Liver (tissue), 8 donors: ENCODE measurements at regions not wholly inside any gene's neighbourhood (a gene's known extent, or its start where the extent isn't known, plus 50 kb on each side); places are given as distances from the start of the nearest gene placed in this dataset.

Source experiments
- DNase-seq: peaks from one replicate; pipeline ENCODE4 v3.0.0-alpha.2; 2017; ENCODE audit warnings: low spot score
- H3K27ac ChIP-seq, 2 donors: one replicate each; pipeline ENCODE4 v1.7.0; 2013; ENCODE audit warnings: inconsistent platforms in 2 of 2, low read length in 2 of 2, control low read depth in 1 of 2, low read depth in 1 of 2, mild to moderate bottlenecking in 1 of 2
- H3K27me3 ChIP-seq, 4 donors: one replicate each; pipeline versions ENCODE4 v1.6.1 to v1.7.0; 2013; ENCODE audit warnings: low read length in 3 of 4, inconsistent platforms in 1 of 4, mild to moderate bottlenecking in 1 of 4, moderate library complexity in 1 of 4; ENCODE audit not compliant: control insufficient read depth in 4 of 4, insufficient read depth in 4 of 4
- H3K36me3 ChIP-seq, 4 donors: one replicate each; pipeline versions ENCODE4 v1.6.1 to v1.7.0; 2013; ENCODE audit warnings: low read length in 3 of 4, mild to moderate bottlenecking in 3 of 4, low read depth in 1 of 4, moderate library complexity in 1 of 4; ENCODE audit not compliant: control insufficient read depth in 4 of 4, insufficient read depth in 3 of 4
- H3K4me1 ChIP-seq, 4 donors: one replicate each; pipeline versions ENCODE4 v1.6.1 to v1.7.0; 2013; ENCODE audit warnings: low read length in 3 of 4, mild to moderate bottlenecking in 3 of 4, moderate library complexity in 1 of 4; ENCODE audit not compliant: control insufficient read depth in 4 of 4, insufficient read depth in 4 of 4
- H3K4me3 ChIP-seq, 3 donors: one replicate each; pipeline versions ENCODE4 v1.6.1 to v1.7.0; 2013; ENCODE audit warnings: low read length in 3 of 3, control low read depth in 1 of 3, low read depth in 1 of 3, mild to moderate bottlenecking in 1 of 3
- H3K9ac ChIP-seq, 2 donors: one replicate each; pipeline ENCODE4 v1.7.0; 2013; ENCODE audit warnings: low read length in 2 of 2, mild to moderate bottlenecking in 2 of 2, moderate library complexity in 2 of 2, control low read depth in 1 of 2, low read depth in 1 of 2
- H3K9me3 ChIP-seq, 4 donors: one replicate each; pipeline versions ENCODE4 v1.6.1 to v1.7.0; 2013; ENCODE audit warnings: low read length in 3 of 4; ENCODE audit not compliant: control insufficient read depth in 4 of 4
- FOXA1 ChIP-seq: IDR thresholded peaks from 2 replicates; pipeline ENCODE4 v1.6.1; 2016; ENCODE audit warnings: antibody characterized with exemption
- FOXA2 ChIP-seq: IDR thresholded peaks from 2 replicates; pipeline ENCODE4 v1.6.1; 2016; ENCODE audit warnings: antibody characterized with exemption
- GABPA ChIP-seq, 2 donors: IDR thresholded peaks in 1 of 2; conservative IDR thresholded peaks in 1 of 2; 2 replicates each; pipeline ENCODE4 v1.6.1; 2016; ENCODE audit warnings: antibody characterized with exemption in 2 of 2, mild to moderate bottlenecking in 1 of 2, moderate library complexity in 1 of 2
- HNF4A ChIP-seq, 2 donors: conservative IDR thresholded peaks; 2 replicates each; pipeline ENCODE4 v1.6.1; 2016; ENCODE audit warnings: antibody characterized with exemption in 2 of 2, mild to moderate bottlenecking in 2 of 2
- RAD21 ChIP-seq, 2 donors: IDR thresholded peaks; 2 replicates each; pipeline ENCODE4 v1.6.1; 2016; ENCODE audit warnings: antibody characterized with exemption in 2 of 2, mild to moderate bottlenecking in 2 of 2
- RXRA ChIP-seq, 2 donors: IDR thresholded peaks; 2 replicates each; pipeline ENCODE4 v1.6.1; 2017 to 2018; ENCODE audit warnings: antibody characterized with exemption in 2 of 2, mild to moderate bottlenecking in 1 of 2
- SP1 ChIP-seq: IDR thresholded peaks from 2 replicates; pipeline ENCODE4 v1.6.1; 2018; ENCODE audit warnings: antibody characterized with exemption, mild to moderate bottlenecking
- TAF1 ChIP-seq: conservative IDR thresholded peaks from 2 replicates; pipeline ENCODE4 v1.6.1; 2016; ENCODE audit warnings: antibody characterized with exemption, mild to moderate bottlenecking
- ZBTB33 ChIP-seq: IDR thresholded peaks from 2 replicates; pipeline ENCODE4 v1.6.1; 2016; ENCODE audit warnings: antibody characterized with exemption
- WGBS: extraction: QIAGEN DNeasy Blood & Tissue Kit; methylation state at CpG from one replicate; pipeline ENCODE4 v1.1.7; 2013; 5-methylcytosine and 5-hydroxymethylcytosine counted together
- TF ChIP-seq, protein P1 (sequence below): IDR thresholded peaks from 2 replicates; pipeline ENCODE4 v1.6.1; 2016; ENCODE audit warnings: antibody characterized with exemption
- TF ChIP-seq, protein P2 (sequence below): IDR thresholded peaks from 2 replicates; pipeline ENCODE4 v1.6.1; 2016; ENCODE audit warnings: antibody characterized with exemption, mild to moderate bottlenecking
- TF ChIP-seq, protein P3 (sequence below): fragments of 150-350 bp; IDR thresholded peaks from 2 replicates; pipeline ENCODE4 v1.5.1; 2017; ENCODE audit warnings: improper control_type of control experiment, low read depth, low read length; ENCODE audit not compliant: missing input control
- donor health status: healthy.
- donor health status: healthy.
- donor health status: healthy.
- donor health status: healthy.
- donor health status: healthy.

DNA sequence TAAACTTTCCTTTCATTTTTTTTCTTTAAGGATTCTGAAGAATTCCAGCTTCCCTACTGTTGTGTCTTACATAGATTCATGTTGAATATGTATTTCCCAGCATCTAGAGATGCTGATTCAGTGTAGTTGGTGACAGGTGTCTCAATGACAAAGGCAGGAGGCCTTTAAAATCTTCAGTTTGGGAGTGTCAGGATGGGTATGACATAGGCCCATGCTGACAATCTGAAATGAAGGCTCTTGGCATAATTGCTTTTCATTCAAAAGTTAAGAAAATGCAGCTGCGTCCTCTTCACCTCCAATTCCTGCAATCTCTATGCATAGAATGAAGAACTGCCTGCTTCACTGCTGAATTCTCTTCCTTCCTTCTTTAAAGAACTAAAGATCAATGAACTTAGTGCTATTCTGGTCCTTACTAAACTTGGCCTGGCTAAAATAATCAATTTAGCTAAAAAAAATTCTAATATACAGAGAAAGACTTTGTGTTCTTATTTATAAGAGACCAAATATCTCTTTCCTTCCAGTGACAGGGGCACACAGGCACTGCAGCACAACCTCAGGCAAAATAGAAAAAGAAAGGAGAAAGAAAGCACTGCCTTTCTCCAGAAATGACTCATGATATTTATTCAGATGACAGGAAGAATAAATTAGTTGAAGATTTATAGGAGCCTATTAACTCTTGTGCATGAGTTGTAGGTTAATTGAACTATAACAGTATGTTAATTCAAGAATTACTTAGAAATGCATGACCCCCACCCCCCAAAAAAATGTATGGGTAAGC is 152.6 kb upstream of the GBE1 start:
- Histone ChIP-seq H3K36me3 (no peaks in the 10 kb centered on the region), H3K4me1 (peaks cover 0 to 3% (median 1%) of the 10 kb centered on the region in 4 donors), H3K4me3 (no peak overlapping the region), H3K27me3 (no peaks in the 10 kb centered on the region), H3K9ac (no peak overlapping the region), H3K9me3 (no peaks in the 10 kb centered on the region), H3K27ac (no peak overlapping the region)
- TF ChIP-seq FOXA1 (no peak), SP1 (no peak), ZBTB33 (no peak)
- no peak for DNase-seq
- WGBS = 77% methylated on average over 1 of the region's 1 CpG

DNA sequence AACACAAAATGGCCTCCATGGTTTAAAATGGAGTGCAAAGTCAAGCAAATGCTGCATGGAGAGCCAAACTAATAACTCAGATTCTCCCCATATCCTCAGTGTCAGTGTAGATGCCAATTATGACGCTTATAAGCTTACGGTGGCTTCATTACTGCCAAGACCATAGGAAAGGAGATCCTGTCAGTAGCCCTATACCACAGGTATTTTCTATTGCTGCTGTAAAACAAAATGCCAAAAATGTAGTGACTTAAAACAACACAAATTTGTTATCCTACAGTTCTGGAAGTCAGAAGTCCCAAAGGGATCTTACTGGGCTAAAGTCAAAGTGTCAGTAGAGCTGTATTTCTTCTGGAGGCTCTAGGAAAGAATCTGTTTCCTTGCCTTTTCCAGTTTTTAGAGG is 149.8 kb upstream of the GBE1 start:
- H3K36me3 ChIP-seq = no peaks in the 10 kb centered on the region
- DNase-seq = no peak
- WGBS = 97% methylated on average over 2 of the region's 2 CpGs
- H3K9me3 ChIP-seq = no peaks in the 10 kb centered on the region
- no peak overlapping the region for H3K27ac ChIP-seq
- no peak overlapping the region for H3K9ac ChIP-seq
- peaks cover 0 to 3% (median 1%) of the 10 kb centered on the region in 4 donors for H3K4me1 ChIP-seq
- no peaks in the 10 kb centered on the region for H3K27me3 ChIP-seq
- TF ChIP-seq, protein P1, sequence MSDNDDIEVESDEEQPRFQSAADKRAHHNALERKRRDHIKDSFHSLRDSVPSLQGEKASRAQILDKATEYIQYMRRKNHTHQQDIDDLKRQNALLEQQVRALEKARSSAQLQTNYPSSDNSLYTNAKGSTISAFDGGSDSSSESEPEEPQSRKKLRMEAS = no peak
- no peak for TF ChIP-seq FOXA2
- TF ChIP-seq, protein P2, sequence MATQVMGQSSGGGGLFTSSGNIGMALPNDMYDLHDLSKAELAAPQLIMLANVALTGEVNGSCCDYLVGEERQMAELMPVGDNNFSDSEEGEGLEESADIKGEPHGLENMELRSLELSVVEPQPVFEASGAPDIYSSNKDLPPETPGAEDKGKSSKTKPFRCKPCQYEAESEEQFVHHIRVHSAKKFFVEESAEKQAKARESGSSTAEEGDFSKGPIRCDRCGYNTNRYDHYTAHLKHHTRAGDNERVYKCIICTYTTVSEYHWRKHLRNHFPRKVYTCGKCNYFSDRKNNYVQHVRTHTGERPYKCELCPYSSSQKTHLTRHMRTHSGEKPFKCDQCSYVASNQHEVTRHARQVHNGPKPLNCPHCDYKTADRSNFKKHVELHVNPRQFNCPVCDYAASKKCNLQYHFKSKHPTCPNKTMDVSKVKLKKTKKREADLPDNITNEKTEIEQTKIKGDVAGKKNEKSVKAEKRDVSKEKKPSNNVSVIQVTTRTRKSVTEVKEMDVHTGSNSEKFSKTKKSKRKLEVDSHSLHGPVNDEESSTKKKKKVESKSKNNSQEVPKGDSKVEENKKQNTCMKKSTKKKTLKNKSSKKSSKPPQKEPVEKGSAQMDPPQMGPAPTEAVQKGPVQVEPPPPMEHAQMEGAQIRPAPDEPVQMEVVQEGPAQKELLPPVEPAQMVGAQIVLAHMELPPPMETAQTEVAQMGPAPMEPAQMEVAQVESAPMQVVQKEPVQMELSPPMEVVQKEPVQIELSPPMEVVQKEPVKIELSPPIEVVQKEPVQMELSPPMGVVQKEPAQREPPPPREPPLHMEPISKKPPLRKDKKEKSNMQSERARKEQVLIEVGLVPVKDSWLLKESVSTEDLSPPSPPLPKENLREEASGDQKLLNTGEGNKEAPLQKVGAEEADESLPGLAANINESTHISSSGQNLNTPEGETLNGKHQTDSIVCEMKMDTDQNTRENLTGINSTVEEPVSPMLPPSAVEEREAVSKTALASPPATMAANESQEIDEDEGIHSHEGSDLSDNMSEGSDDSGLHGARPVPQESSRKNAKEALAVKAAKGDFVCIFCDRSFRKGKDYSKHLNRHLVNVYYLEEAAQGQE = no peak
- H3K4me3 ChIP-seq = no peak overlapping the region

DNA sequence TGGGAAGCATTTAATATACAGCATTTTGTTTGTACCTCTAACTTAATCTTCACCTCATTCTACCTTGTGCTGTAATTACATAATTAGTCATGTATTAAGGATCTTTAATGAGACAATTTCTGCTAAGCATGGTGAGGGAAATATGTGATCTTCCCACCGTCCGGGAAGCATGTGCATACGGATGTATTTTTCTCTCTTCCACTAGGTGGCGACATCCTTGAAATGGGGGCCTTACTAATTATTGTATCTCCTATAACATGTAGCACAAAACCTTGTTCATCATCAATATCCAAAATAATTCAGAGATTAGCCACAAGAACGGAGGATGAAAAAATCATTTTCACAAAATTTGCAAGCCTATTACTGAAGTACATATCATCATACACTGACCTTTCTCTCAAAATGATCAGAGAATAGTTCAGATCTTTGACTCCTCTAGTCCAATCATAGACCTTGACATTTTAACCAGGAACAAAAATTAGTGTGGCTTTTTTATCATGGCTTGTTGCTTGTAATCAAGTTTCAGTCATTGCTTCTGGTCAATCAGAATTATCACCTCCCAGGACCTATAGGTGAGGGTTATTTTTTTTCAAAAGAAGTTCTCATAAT is 148.9 kb upstream of the GBE1 start:
- WGBS = 7% methylated on average over 5 of the region's 5 CpGs
- Histone ChIP-seq H3K9me3 (no peaks in the 10 kb centered on the region), H3K4me1 (peaks cover 0 to 3% (median 1%) of the 10 kb centered on the region in 4 donors), H3K36me3 (no peaks in the 10 kb centered on the region), H3K27me3 (no peaks in the 10 kb centered on the region), H3K9ac (no peak overlapping the region), H3K4me3 (no peak overlapping the region), H3K27ac (no peak overlapping the region)
- TF ChIP-seq, protein P1 = peak; percentile 10
- TF ChIP-seq FOXA1 (no peak), GABPA (IDR thresholded peaks at IDR 0.05 in 1 of 2, conservative IDR thresholded peaks at IDR 0.05 in 1 of 2) (no peak), TAF1 (no peak), RAD21 (IDR thresholded peaks at IDR 0.05) (peak; percentile 74 to 84), HNF4A (conservative IDR thresholded peaks at IDR 0.05) (no peak), RXRA (IDR thresholded peaks at IDR 0.05) (no peak), SP1 (no peak)
- TF ChIP-seq, protein P3, sequence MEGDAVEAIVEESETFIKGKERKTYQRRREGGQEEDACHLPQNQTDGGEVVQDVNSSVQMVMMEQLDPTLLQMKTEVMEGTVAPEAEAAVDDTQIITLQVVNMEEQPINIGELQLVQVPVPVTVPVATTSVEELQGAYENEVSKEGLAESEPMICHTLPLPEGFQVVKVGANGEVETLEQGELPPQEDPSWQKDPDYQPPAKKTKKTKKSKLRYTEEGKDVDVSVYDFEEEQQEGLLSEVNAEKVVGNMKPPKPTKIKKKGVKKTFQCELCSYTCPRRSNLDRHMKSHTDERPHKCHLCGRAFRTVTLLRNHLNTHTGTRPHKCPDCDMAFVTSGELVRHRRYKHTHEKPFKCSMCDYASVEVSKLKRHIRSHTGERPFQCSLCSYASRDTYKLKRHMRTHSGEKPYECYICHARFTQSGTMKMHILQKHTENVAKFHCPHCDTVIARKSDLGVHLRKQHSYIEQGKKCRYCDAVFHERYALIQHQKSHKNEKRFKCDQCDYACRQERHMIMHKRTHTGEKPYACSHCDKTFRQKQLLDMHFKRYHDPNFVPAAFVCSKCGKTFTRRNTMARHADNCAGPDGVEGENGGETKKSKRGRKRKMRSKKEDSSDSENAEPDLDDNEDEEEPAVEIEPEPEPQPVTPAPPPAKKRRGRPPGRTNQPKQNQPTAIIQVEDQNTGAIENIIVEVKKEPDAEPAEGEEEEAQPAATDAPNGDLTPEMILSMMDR = peak; percentile 76
- DNase-seq = no peak
